ENCODE measurements at regions not wholly inside any gene's neighbourhood (a gene's known extent, or its start where the extent isn't known, plus 50 kb on each side); places are given as distances from the start of the nearest gene placed in this dataset.
A peak's percentile ranks its signal among the peaks of the same experiment; 100 is the strongest.
"Not testable (repeated sequence)": the region's sequence is repeated elsewhere in the genome, so short reads cannot be mapped to it uniquely, and the experiment has no call there.

- DNase-seq = no peak
These were observed 64.7 kb downstream of the DHCR7 start for GRCh38 chr11:71383461-71383860.

GRCh38 chr11:71381781-71382505 is 66.2 kb downstream of the DHCR7 start:
- no peak for DNase-seq

- DNase-seq = no peak
These were observed 68.5 kb downstream of the DHCR7 start for GRCh38 chr11:71379701-71380100.

- no peak for DNase-seq
These were observed 74.3 kb downstream of the DHCR7 start for GRCh38 chr11:71373791-71374454.

GRCh38 chr11:71372693-71373657 is 75.2 kb downstream of the DHCR7 start:
- DNase-seq = peak in 1 of 2 donors; percentile 25

GRCh38 chr11:71371674-71372069 is 76.5 kb downstream of the DHCR7 start:
- no peak for DNase-seq

- DNase-seq = no peak
These were observed 77.1 kb downstream of the DHCR7 start for GRCh38 chr11:71370895-71371673.

- no peak for DNase-seq
These were observed 78.0 kb downstream of the DHCR7 start for GRCh38 chr11:71370020-71370747.

- no peak for DNase-seq
These were observed 78.8 kb downstream of the DHCR7 start for GRCh38 chr11:71369411-71369810.

- DNase-seq = no peak
These were observed 79.2 kb downstream of the DHCR7 start for GRCh38 chr11:71368966-71369365.

- no peak for DNase-seq
These were observed 80.4 kb downstream of the DHCR7 start for GRCh38 chr11:71367756-71368155.

GRCh38 chr11:71367276-71367675 is 80.9 kb downstream of the DHCR7 start:
- DNase-seq = not testable (repeated sequence)

GRCh38 chr11:71366076-71366475 is 82.1 kb downstream of the DHCR7 start:
- DNase-seq = no peak

- DNase-seq = no peak
These were observed 82.6 kb downstream of the DHCR7 start for GRCh38 chr11:71365626-71366025.

GRCh38 chr11:71364806-71365205 is 83.4 kb downstream of the DHCR7 start:
- DNase-seq = no peak

GRCh38 chr11:71364176-71364671 is 84.0 kb downstream of the DHCR7 start:
- no peak for DNase-seq

GRCh38 chr11:71363721-71364120 is 84.5 kb downstream of the DHCR7 start:
- DNase-seq = no peak

GRCh38 chr11:71358963-71359567 is 89.1 kb downstream of the DHCR7 start:
- no peak for DNase-seq

GRCh38 chr11:71358122-71358728 is 90.0 kb downstream of the DHCR7 start:
- no peak for DNase-seq

- DNase-seq = no peak
These were observed 90.8 kb downstream of the DHCR7 start for GRCh38 chr11:71357414-71357813.
